ENCODE measurements at regions not wholly inside any gene's neighbourhood (a gene's known extent, or its start where the extent isn't known, plus 50 kb on each side); places are given as distances from the start of the nearest gene placed in this dataset.

GRCh38 chr12:124402248-124403066 is 107.6 kb downstream of the RFLNA start:
- TF ChIP-seq CTCF (IDR thresholded peaks at IDR 0.05; ENCODE audit: borderline replicate concordance, insufficient read depth, low read depth, low read length) = no peak
- no peak overlapping the region for H3K4me3 ChIP-seq (ENCODE audit: low read depth, low read length)

GRCh38 chr12:124401704-124402221 is 106.9 kb downstream of the RFLNA start:
- no peak overlapping the region for H3K4me3 ChIP-seq (ENCODE audit: low read depth, low read length)
- no peak for TF ChIP-seq CTCF (IDR thresholded peaks at IDR 0.05; ENCODE audit: borderline replicate concordance, insufficient read depth, low read depth, low read length)

- no peak overlapping the region for H3K4me3 ChIP-seq (ENCODE audit: low read depth, low read length)
- no peak for TF ChIP-seq CTCF (IDR thresholded peaks at IDR 0.05; ENCODE audit: borderline replicate concordance, insufficient read depth, low read depth, low read length)
Measured at GRCh38 chr12:124400124-124400523, 105.2 kb downstream of the RFLNA start.

- peak; percentile 74 for TF ChIP-seq CTCF (IDR thresholded peaks at IDR 0.05; ENCODE audit: borderline replicate concordance, insufficient read depth, low read depth, low read length)
- no peak overlapping the region for H3K4me3 ChIP-seq (ENCODE audit: low read depth, low read length)
Measured at GRCh38 chr12:124399622-124400021, 104.7 kb downstream of the RFLNA start.

- no peak for TF ChIP-seq CTCF (IDR thresholded peaks at IDR 0.05; ENCODE audit: borderline replicate concordance, insufficient read depth, low read depth, low read length)
- no peak overlapping the region for H3K4me3 ChIP-seq (ENCODE audit: low read depth, low read length)
Measured at GRCh38 chr12:124398578-124399227, 103.8 kb downstream of the RFLNA start.

GRCh38 chr12:124397807-124398577 is 103.1 kb downstream of the RFLNA start:
- TF ChIP-seq CTCF (IDR thresholded peaks at IDR 0.05; ENCODE audit: borderline replicate concordance, insufficient read depth, low read depth, low read length) = no peak
- H3K4me3 ChIP-seq (ENCODE audit: low read depth, low read length) = no peak overlapping the region

All from GM12875 (cell line).